Right lobe of liver (tissue), 4 donors: ENCODE measurements at regions not wholly inside any gene's neighbourhood (a gene's known extent, or its start where the extent isn't known, plus 50 kb on each side); places are given as distances from the start of the nearest gene placed in this dataset.

Experiments used
- CTCF ChIP-seq, 4 donors: fragments of 200-600 bp in 3 of 4; fragments of 450-650 bp in 1 of 4; IDR thresholded peaks; one replicate each; pipeline versions ENCODE4 v1.5.1 to v1.8.0; 2016 to 2022; ENCODE audit warnings: antibody characterized with exemption in 4 of 4, mild to moderate bottlenecking in 2 of 4
- POLR2A ChIP-seq: fragments of 450-650 bp; IDR thresholded peaks from one replicate; pipeline ENCODE4 v1.6.1; 2017; ENCODE audit warnings: antibody characterized with exemption, mild to moderate bottlenecking
- donor health status: DM: no; HTN: no; CAD: no.
- donor health status: DM: no; HTN: no; CAD: no.
- donor health status: DM: no; HTN: yes; CAD: no.

- TF ChIP-seq CTCF (IDR thresholded peaks at IDR 0.05) (no peak), POLR2A (no peak)
Measured at GRCh38 chr5:29982457-29982856, 1211.0 kb upstream of the CDH6 start.
